A673 (cell line): ENCODE measurements at regions not wholly inside any gene's neighbourhood (a gene's known extent, or its start where the extent isn't known, plus 50 kb on each side); places are given as distances from the start of the nearest gene placed in this dataset.
"Not testable (repeated sequence)": the region's sequence is repeated elsewhere in the genome, so short reads cannot be mapped to it uniquely, and the experiment has no call there.

ENCODE experiments used
- BruUV-seq: library from RNA; stranded (reverse); fragments of 400-500 nt; replicated peaks from 2 replicates; lab custom pipeline; 2021; lab: Mats Ljungman, UMichigan
- CTCF ChIA-PET: fragments of 300-600 bp; sonication (Branson Sonifier 250); formaldehyde crosslinking; loops from one replicate; lab custom pipeline; 2022; ENCODE audit warnings: antibody characterized with exemption; lab: Charles Lee
- POLR2A ChIA-PET: fragments of 300-600 bp; sonication (Branson Sonifier 250); formaldehyde crosslinking; loops from one replicate; lab custom pipeline; 2022; ENCODE audit warnings: antibody characterized with exemption; ENCODE audit not compliant: low non-redundant PET; lab: Charles Lee
- DNase-seq: peaks from one replicate; pipeline ENCODE4 v3.0.0-alpha.2; 2015; ENCODE audit warnings: low spot score
- H3K27ac ChIP-seq: fragments of 200-600 bp; sonication (generic); 2 replicates; pipeline ENCODE4 v1.5.1; 2016; ENCODE audit warnings: mixed run types, low read depth, mild to moderate bottlenecking, mixed read lengths, antibody characterized with exemption, low read length; ENCODE audit not compliant: poor library complexity, severe bottlenecking
- H3K27me3 ChIP-seq: fragments of 200-600 bp; sonication (generic); replicated peaks from 2 replicates; pipeline ENCODE4 v1.6.1; 2017; ENCODE audit warnings: mixed run types, low read depth, mild to moderate bottlenecking, mixed read lengths, antibody characterized with exemption, low read length; ENCODE audit not compliant: insufficient read depth, poor library complexity
- H3K36me3 ChIP-seq: fragments of 200-600 bp; sonication (generic); 2 replicates; pipeline ENCODE4 v1.6.1; 2016; ENCODE audit warnings: mixed run types, mild to moderate bottlenecking, mixed read lengths, antibody characterized with exemption, low read length; ENCODE audit not compliant: insufficient read depth, poor library complexity, severe bottlenecking
- H3K4me1 ChIP-seq: fragments of 200-600 bp; sonication (generic); 2 replicates; pipeline ENCODE4 v1.6.1; 2017; ENCODE audit warnings: mixed run types, mild to moderate bottlenecking, mixed read lengths, antibody characterized with exemption, low read length; ENCODE audit not compliant: insufficient read depth, poor library complexity, severe bottlenecking
- H3K4me3 ChIP-seq: fragments of 200-600 bp; sonication (generic); 2 replicates; pipeline ENCODE4 v1.5.1; 2016; ENCODE audit warnings: low read depth, mixed run types, mild to moderate bottlenecking, mixed read lengths, low read length; ENCODE audit not compliant: poor library complexity, severe bottlenecking
- H3K9me3 ChIP-seq: fragments of 200-600 bp; sonication (generic); 2 replicates; pipeline ENCODE4 v1.6.1; 2016; ENCODE audit warnings: mixed run types, low read depth, mild to moderate bottlenecking, mixed read lengths, antibody characterized with exemption, low read length; ENCODE audit not compliant: poor library complexity, severe bottlenecking
- CTCF ChIP-seq: fragments of 300-800, 200-600 bp; sonication (generic); conservative IDR thresholded peaks from 2 replicates; pipeline ENCODE4 v1.5.1; 2017; ENCODE audit warnings: low read depth, mild to moderate bottlenecking, antibody characterized with exemption, low read length, moderate library complexity, mixed read lengths
- EZH2 ChIP-seq: fragments of 200-600 bp; sonication (generic); IDR thresholded peaks from 2 replicates; pipeline ENCODE4 v1.6.1; 2017; ENCODE audit warnings: borderline replicate concordance, low read depth, mild to moderate bottlenecking, mixed read lengths, antibody characterized with exemption, low read length; ENCODE audit not compliant: poor library complexity, severe bottlenecking
- intact Hi-C: fragments of 100-400 bp; cut with micrococcal nuclease; formaldehyde crosslinking; loops from one replicate; pipeline ENCODE4 v1.10.0; 2022; ENCODE audit not compliant: unreplicated experiment

GRCh38 chrX:146006637-146007036 is 189.0 kb downstream of the SLITRK2 start:
- intact Hi-C loops = no loop called here
- no TSS peak for BruUV-seq
- no peak for TF ChIP-seq EZH2
- no peak for TF ChIP-seq CTCF
- no peak for DNase-seq
- POLR2A ChIA-PET = no interaction called here
- H3K4me3 ChIP-seq = no peak overlapping the region
- H3K36me3 ChIP-seq = no peaks in the 10 kb centered on the region
- CTCF ChIA-PET = no interaction called here
- no peaks in the 10 kb centered on the region for H3K27me3 ChIP-seq
- H3K9me3 ChIP-seq = peaks cover 24% of the 10 kb centered on the region
- no peak overlapping the region for H3K27ac ChIP-seq
- no peaks in the 10 kb centered on the region for H3K4me1 ChIP-seq

DNA sequence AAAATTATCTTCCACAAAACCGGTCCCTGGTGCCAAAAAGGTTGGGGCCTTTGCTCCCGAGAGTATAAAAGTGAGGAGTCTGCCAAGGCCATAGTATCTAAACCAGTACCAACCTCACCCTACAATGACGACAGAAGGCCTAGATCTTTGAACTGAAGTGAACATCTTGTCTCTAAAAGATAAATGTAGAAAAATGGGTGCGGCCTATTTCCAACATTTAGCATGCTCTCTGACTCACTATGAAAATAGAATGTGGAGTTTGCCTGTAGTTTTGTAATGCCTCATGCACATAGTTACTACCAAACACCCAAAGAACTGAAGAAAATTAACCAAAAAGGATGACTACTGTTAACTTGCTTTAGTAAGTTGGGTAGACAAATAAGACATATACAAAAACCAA is 218.4 kb downstream of the SLITRK2 start:
- Histone ChIP-seq H3K36me3 (no peaks in the 10 kb centered on the region), H3K4me1 (no peaks in the 10 kb centered on the region), H3K27me3 (no peaks in the 10 kb centered on the region), H3K4me3 (no peak overlapping the region), H3K9me3 (peaks cover 12% of the 10 kb centered on the region), H3K27ac (no peak overlapping the region)
- DNase-seq = no peak
- ChIA-PET CTCF (no interaction called here), POLR2A (no interaction called here)
- TF ChIP-seq CTCF (no peak), EZH2 (no peak)
- intact Hi-C loops = no loop called here
- BruUV-seq = no TSS peak

- TF ChIP-seq EZH2 = no peak
- TF ChIP-seq CTCF = no peak
- Histone ChIP-seq H3K27ac (no peak overlapping the region), H3K4me1 (no peaks in the 10 kb centered on the region), H3K27me3 (no peaks in the 10 kb centered on the region), H3K9me3 (peaks cover 17% of the 10 kb centered on the region), H3K4me3 (no peak overlapping the region), H3K36me3 (no peaks in the 10 kb centered on the region)
- no TSS peak for BruUV-seq
- ChIA-PET POLR2A (no interaction called here), CTCF (no interaction called here)
- DNase-seq = no peak
- intact Hi-C loops = no loop called here
Measured at GRCh38 chrX:146041741-146042140, 224.1 kb downstream of the SLITRK2 start.

DNA sequence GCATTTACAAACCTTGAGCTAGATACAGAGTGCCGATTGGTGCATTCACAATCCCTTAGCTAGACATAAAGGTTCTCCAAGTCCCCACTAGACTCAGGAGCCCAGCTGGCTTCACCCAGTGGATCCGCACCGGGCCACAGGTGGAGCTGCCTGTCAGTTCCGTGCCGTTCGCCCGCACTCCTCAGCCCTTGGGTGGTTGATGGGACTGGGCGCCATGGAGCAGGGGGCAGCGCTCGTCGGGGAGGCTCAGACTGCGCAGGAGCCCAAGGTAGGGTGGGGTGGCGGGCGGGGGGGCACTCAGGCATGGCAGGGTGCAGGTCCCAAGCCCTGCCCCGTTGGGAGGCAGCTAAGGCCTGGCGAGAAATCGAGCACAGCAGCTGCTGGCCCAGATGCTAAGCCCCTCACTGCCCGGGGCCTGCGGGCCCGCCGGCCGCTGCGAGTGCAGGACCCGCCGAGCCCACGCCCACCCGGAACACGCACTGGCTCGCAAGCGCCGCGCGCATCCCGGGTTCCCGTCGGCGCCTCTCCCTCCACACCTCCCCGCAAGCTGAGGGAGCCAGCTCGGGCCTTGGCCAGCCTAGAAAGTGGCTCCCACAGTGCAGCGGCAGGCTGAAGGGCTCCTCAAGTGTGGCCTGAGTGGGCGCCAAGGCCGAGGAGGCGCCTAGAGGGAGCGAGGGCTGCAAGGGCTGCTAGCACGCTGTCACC is 228.5 kb downstream of the SLITRK2 start:
- BruUV-seq, CTCF ChIA-PET, H3K4me3 ChIP-seq, H3K27ac ChIP-seq, POLR2A ChIA-PET, H3K4me1 ChIP-seq, H3K36me3 ChIP-seq, DNase-seq, H3K9me3 ChIP-seq, H3K27me3 ChIP-seq, intact Hi-C loops: not testable (repeated sequence)

GRCh38 chrX:146049568-146049967 is 231.9 kb downstream of the SLITRK2 start:
- H3K27ac ChIP-seq, H3K4me3 ChIP-seq, BruUV-seq, H3K9me3 ChIP-seq, POLR2A ChIA-PET, H3K27me3 ChIP-seq, H3K4me1 ChIP-seq, intact Hi-C loops, DNase-seq, H3K36me3 ChIP-seq, CTCF ChIA-PET: not testable (repeated sequence)
